A673 (cell line): ENCODE measurements at regions not wholly inside any gene's neighbourhood (a gene's known extent, or its start where the extent isn't known, plus 50 kb on each side); places are given as distances from the start of the nearest gene placed in this dataset.

Source experiments
- BruUV-seq: library from RNA; stranded (reverse); fragments of 400-500 nt; replicated peaks from 2 replicates; lab custom pipeline; 2021; lab: Mats Ljungman, UMichigan
- CTCF ChIA-PET: fragments of 300-600 bp; sonication (Branson Sonifier 250); formaldehyde crosslinking; loops from one replicate; lab custom pipeline; 2022; ENCODE audit warnings: antibody characterized with exemption; lab: Charles Lee
- POLR2A ChIA-PET: fragments of 300-600 bp; sonication (Branson Sonifier 250); formaldehyde crosslinking; loops from one replicate; lab custom pipeline; 2022; ENCODE audit warnings: antibody characterized with exemption; ENCODE audit not compliant: low non-redundant PET; lab: Charles Lee
- DNase-seq: peaks from one replicate; pipeline ENCODE4 v3.0.0-alpha.2; 2015; ENCODE audit warnings: low spot score
- H3K27ac ChIP-seq: fragments of 200-600 bp; sonication (generic); 2 replicates; pipeline ENCODE4 v1.5.1; 2016; ENCODE audit warnings: mixed run types, low read depth, mild to moderate bottlenecking, mixed read lengths, antibody characterized with exemption, low read length; ENCODE audit not compliant: poor library complexity, severe bottlenecking
- H3K27me3 ChIP-seq: fragments of 200-600 bp; sonication (generic); replicated peaks from 2 replicates; pipeline ENCODE4 v1.6.1; 2017; ENCODE audit warnings: mixed run types, low read depth, mild to moderate bottlenecking, mixed read lengths, antibody characterized with exemption, low read length; ENCODE audit not compliant: insufficient read depth, poor library complexity
- H3K36me3 ChIP-seq: fragments of 200-600 bp; sonication (generic); 2 replicates; pipeline ENCODE4 v1.6.1; 2016; ENCODE audit warnings: mixed run types, mild to moderate bottlenecking, mixed read lengths, antibody characterized with exemption, low read length; ENCODE audit not compliant: insufficient read depth, poor library complexity, severe bottlenecking
- H3K4me1 ChIP-seq: fragments of 200-600 bp; sonication (generic); 2 replicates; pipeline ENCODE4 v1.6.1; 2017; ENCODE audit warnings: mixed run types, mild to moderate bottlenecking, mixed read lengths, antibody characterized with exemption, low read length; ENCODE audit not compliant: insufficient read depth, poor library complexity, severe bottlenecking
- H3K4me3 ChIP-seq: fragments of 200-600 bp; sonication (generic); 2 replicates; pipeline ENCODE4 v1.5.1; 2016; ENCODE audit warnings: low read depth, mixed run types, mild to moderate bottlenecking, mixed read lengths, low read length; ENCODE audit not compliant: poor library complexity, severe bottlenecking
- H3K9me3 ChIP-seq: fragments of 200-600 bp; sonication (generic); 2 replicates; pipeline ENCODE4 v1.6.1; 2016; ENCODE audit warnings: mixed run types, low read depth, mild to moderate bottlenecking, mixed read lengths, antibody characterized with exemption, low read length; ENCODE audit not compliant: poor library complexity, severe bottlenecking
- CTCF ChIP-seq: fragments of 300-800, 200-600 bp; sonication (generic); conservative IDR thresholded peaks from 2 replicates; pipeline ENCODE4 v1.5.1; 2017; ENCODE audit warnings: low read depth, mild to moderate bottlenecking, antibody characterized with exemption, low read length, moderate library complexity, mixed read lengths
- EZH2 ChIP-seq: fragments of 200-600 bp; sonication (generic); IDR thresholded peaks from 2 replicates; pipeline ENCODE4 v1.6.1; 2017; ENCODE audit warnings: borderline replicate concordance, low read depth, mild to moderate bottlenecking, mixed read lengths, antibody characterized with exemption, low read length; ENCODE audit not compliant: poor library complexity, severe bottlenecking
- intact Hi-C: fragments of 100-400 bp; cut with micrococcal nuclease; formaldehyde crosslinking; loops from one replicate; pipeline ENCODE4 v1.10.0; 2022; ENCODE audit not compliant: unreplicated experiment

- peak overlapping the region; percentile 36 for H3K27ac ChIP-seq
- CTCF ChIA-PET: interaction anchor here (0.7 to 0.9 kb wide), 2 partner anchors 188 to 296 kb away, joined by 3 read pairs; no protein-coding TSS in a partner anchor
Observed at GRCh38 chr4:173801876-173802661, 272.0 kb upstream of the HAND2 start.

GRCh38 chr4:173801361-173801760 lies 271.3 kb upstream of the HAND2 start:
- Histone ChIP-seq H3K36me3 (no peaks in the 10 kb centered on the region), H3K4me3 (no peak overlapping the region), H3K27me3 (no peaks in the 10 kb centered on the region), H3K27ac (peak overlapping the region; percentile 36), H3K9me3 (no peaks in the 10 kb centered on the region), H3K4me1 (peaks cover 29% of the 10 kb centered on the region)
- ChIA-PET POLR2A (no interaction called here), CTCF (interaction anchor here (0.9 kb wide), 1 partner anchor 189 kb away, joined by 3 read pairs; no protein-coding TSS in a partner anchor)
- BruUV-seq: no TSS peak
- TF ChIP-seq CTCF (no peak), EZH2 (no peak)
- intact Hi-C loops: no loop called here
- peak; percentile 68 for DNase-seq

More at GRCh38 chr4:173801876-173802661, 272.0 kb upstream of the HAND2 start:
- Histone ChIP-seq H3K4me3 (no peak overlapping the region), H3K9me3 (no peaks in the 10 kb centered on the region), H3K27me3 (no peaks in the 10 kb centered on the region), H3K4me1 (peaks cover 29% of the 10 kb centered on the region), H3K36me3 (no peaks in the 10 kb centered on the region)
- no TSS peak for BruUV-seq
- POLR2A ChIA-PET: no interaction called here
- TF ChIP-seq CTCF (no peak), EZH2 (no peak)
- intact Hi-C loops: loop anchor here (2.0 kb wide), 1 partner anchor 353 kb away; no protein-coding TSS in a partner anchor
- peak; percentile 92 for DNase-seq

GRCh38 chr4:173797296-173797695 lies 267.3 kb upstream of the HAND2 start:
- ChIA-PET CTCF (no interaction called here), POLR2A (no interaction called here)
- no TSS peak for BruUV-seq
- H3K36me3 ChIP-seq: no peaks in the 10 kb centered on the region
- TF ChIP-seq EZH2 (no peak), CTCF (no peak)
- peaks cover 37% of the 10 kb centered on the region for H3K4me1 ChIP-seq
- no peak overlapping the region for H3K4me3 ChIP-seq
- no peak overlapping the region for H3K27ac ChIP-seq
- H3K27me3 ChIP-seq: no peaks in the 10 kb centered on the region
- no peak for DNase-seq
- no peaks in the 10 kb centered on the region for H3K9me3 ChIP-seq
- intact Hi-C loops: no loop called here
